ENCODE measurements at regions not wholly inside any gene's neighbourhood (a gene's known extent, or its start where the extent isn't known, plus 50 kb on each side); places are given as distances from the start of the nearest gene placed in this dataset.

GRCh38 chr15:89019436-89019835 lies 68.8 kb upstream of the ABHD2 start:
- CTCF ChIA-PET (ENCODE audit: partially characterized antibody): interaction anchor here (0.9 to 3.2 kb wide), 6 partner anchors 9 to 188 kb away, joined by 3 to 20 read pairs (median 6); partner anchors contain the start of gene HAPLN3
- TF ChIP-seq YY1 (IDR thresholded peaks at IDR 0.05; ENCODE audit: low read depth, low read length): no peak
- TF ChIP-seq CHD2 (IDR thresholded peaks at IDR 0.05; ENCODE audit: low read length): no peak
- no peak for TF ChIP-seq CREB1 (IDR thresholded peaks at IDR 0.05)
- no peak for TF ChIP-seq SIX5 (IDR thresholded peaks at IDR 0.05; ENCODE audit: low read depth, low read length)
- TF ChIP-seq KDM1A (IDR thresholded peaks at IDR 0.05; ENCODE audit: borderline replicate concordance, low read length): no peak
- TF ChIP-seq CTBP2 (IDR thresholded peaks at IDR 0.05; ENCODE audit: borderline replicate concordance, insufficient read depth, insufficient read length, low read length): no peak
- no peak for TF ChIP-seq ASH2L (IDR thresholded peaks at IDR 0.05; ENCODE audit: low read length)
- no peak for TF ChIP-seq SRF (IDR thresholded peaks at IDR 0.05; ENCODE audit: low read depth, low read length)
- TF ChIP-seq USF2 (IDR thresholded peaks at IDR 0.05; ENCODE audit: low read length): no peak
- no peak for TF ChIP-seq NRF1 (IDR thresholded peaks at IDR 0.05; ENCODE audit: low read depth, low read length)
- TF ChIP-seq SP4 (IDR thresholded peaks at IDR 0.05; ENCODE audit: low read length): no peak
- TF ChIP-seq SIN3A (conservative IDR thresholded peaks at IDR 0.05 in 1 of 2, IDR thresholded peaks at IDR 0.05 in 1 of 2; ENCODE audit: low read depth in 1 of 2, low read length in 2 of 2): no peak
- no peak for TF ChIP-seq CBX5 (IDR thresholded peaks at IDR 0.05; ENCODE audit: low read depth, low read length)
- no peak for TF ChIP-seq CEBPB (IDR thresholded peaks at IDR 0.05; ENCODE audit: low read depth, low read length)
- no peak for TF ChIP-seq RBBP5 (IDR thresholded peaks at IDR 0.05; ENCODE audit: borderline replicate concordance, low read depth, low read length)

More at GRCh38 chr15:89019436-89019835, 68.8 kb upstream of the ABHD2 start:
- H3K4ac ChIP-seq (replicated peaks; ENCODE audit: insufficient read length, low read depth, low read length): no peak overlapping the region
- H3K56ac ChIP-seq (replicated peaks; ENCODE audit: insufficient read length, low read depth, low read length): no peak overlapping the region
- H3K9ac ChIP-seq (replicated peaks in 1 of 4; ENCODE audit: extremely low read depth in 1 of 4, low read depth in 3 of 4, low read length in 3 of 4): no peak overlapping the region
- H3K14ac ChIP-seq (ENCODE audit: insufficient read length): no peak overlapping the region
- H2AFZ ChIP-seq (ENCODE audit: low read length): no peak overlapping the region
- no peak overlapping the region for H3K4me3 ChIP-seq (ENCODE audit: extremely low read depth in 1 of 4, insufficient read depth in 2 of 4, low read depth in 3 of 4, low read length in 4 of 4)
- DNase-seq (ENCODE audit: low read depth in 1 of 2, low spot score in 2 of 2) (no peak), FAIRE-seq (no peak)
- H4K5ac ChIP-seq (ENCODE audit: insufficient read length, low read depth, low read length): no peak overlapping the region
- H3K23ac ChIP-seq (ENCODE audit: insufficient read length): no peak overlapping the region
- no peak overlapping the region for H2BK20ac ChIP-seq (ENCODE audit: low read length)
- H2BK12ac ChIP-seq (ENCODE audit: low read depth, low read length): no peak overlapping the region
- H3K4me1 ChIP-seq (replicated peaks in 1 of 4; ENCODE audit: control insufficient read depth in 3 of 4, insufficient read depth in 4 of 4, low read length in 3 of 4): peaks cover 2 to 12% (median 3%) of the 10 kb centered on the region in 4 experiments; a peak in 5 of 7 replicates
- no peaks in the 10 kb centered on the region for H3K79me1 ChIP-seq (ENCODE audit: low read depth, low read length)
- no peaks in the 10 kb centered on the region; a peak in 1 of 7 replicates for H3K27me3 ChIP-seq (replicated peaks in 1 of 4; ENCODE audit: control insufficient read depth in 3 of 4, extremely low read depth in 1 of 4, insufficient read depth in 3 of 4, low read length in 3 of 4)
- H3K4me2 ChIP-seq (ENCODE audit: insufficient read depth in 1 of 2, low read depth in 2 of 2, low read length in 2 of 2): no peak overlapping the region
- H4K91ac ChIP-seq (replicated peaks; ENCODE audit: insufficient read length, low read length): no peak overlapping the region
- no peak overlapping the region for H4K8ac ChIP-seq (ENCODE audit: extremely low read depth, insufficient read depth, low read length)
- H2BK5ac ChIP-seq (ENCODE audit: low read depth, low read length): no peak overlapping the region
- H3K18ac ChIP-seq (ENCODE audit: extremely low read depth, low read length): no peak overlapping the region
- H3K79me2 ChIP-seq (ENCODE audit: control insufficient read depth in 1 of 2, insufficient read depth in 2 of 2, low read length in 2 of 2): no peaks in the 10 kb centered on the region
- WGBS, 2 experiments (ENCODE audit: extremely low coverage in 1 of 2, insufficient coverage in 1 of 2, insufficient read length in 1 of 2, insufficient replicate concordance in 2 of 2, low coverage in 1 of 2, low lambda C conversion rate in 2 of 2, missing lambda C conversion rate in 1 of 2): 93% methylated on average over 3 of the region's 3 CpGs; no CpG with 5 or more reads in 1 of the 2 experiments
- no peak overlapping the region for H2BK120ac ChIP-seq (replicated peaks; ENCODE audit: low read depth, low read length)
- H3K36me3 ChIP-seq (ENCODE audit: control insufficient read depth in 2 of 4, insufficient read depth in 4 of 4, low read length in 3 of 4): no peaks in the 10 kb centered on the region
- H3K9me3 ChIP-seq (ENCODE audit: insufficient read depth in 2 of 2, low read depth in 1 of 2, low read length in 1 of 2): peaks cover 0 to 6% of the 10 kb centered on the region in 2 experiments; a peak in 1 of 4 replicates
- H2BK15ac ChIP-seq (ENCODE audit: low read length): no peak overlapping the region
- POLR2A ChIA-PET (ENCODE audit: partially characterized antibody): interaction anchor here (1.3 to 7.1 kb wide), 3 partner anchors 26 to 129 kb away, joined by 4 to 57 read pairs (median 5); partner anchors contain the start of gene HAPLN3
- H2AK5ac ChIP-seq (ENCODE audit: low read depth, low read length): no peak overlapping the region
- H3K27ac ChIP-seq (ENCODE audit: low read depth, low read length): no peak overlapping the region
- no peaks in the 10 kb centered on the region for H3K23me2 ChIP-seq (ENCODE audit: low read depth, low read length)
- no peaks in the 10 kb centered on the region for H4K20me1 ChIP-seq (replicated peaks in 1 of 2; ENCODE audit: control insufficient read depth in 1 of 2, insufficient read depth in 2 of 2, low read length in 2 of 2)

All from H1 (cell line).